ENCODE measurements at regions not wholly inside any gene's neighbourhood (a gene's known extent, or its start where the extent isn't known, plus 50 kb on each side); places are given as distances from the start of the nearest gene placed in this dataset.
"Not testable (repeated sequence)": the region's sequence is repeated elsewhere in the genome, so short reads cannot be mapped to it uniquely, and the experiment has no call there.

DNA sequence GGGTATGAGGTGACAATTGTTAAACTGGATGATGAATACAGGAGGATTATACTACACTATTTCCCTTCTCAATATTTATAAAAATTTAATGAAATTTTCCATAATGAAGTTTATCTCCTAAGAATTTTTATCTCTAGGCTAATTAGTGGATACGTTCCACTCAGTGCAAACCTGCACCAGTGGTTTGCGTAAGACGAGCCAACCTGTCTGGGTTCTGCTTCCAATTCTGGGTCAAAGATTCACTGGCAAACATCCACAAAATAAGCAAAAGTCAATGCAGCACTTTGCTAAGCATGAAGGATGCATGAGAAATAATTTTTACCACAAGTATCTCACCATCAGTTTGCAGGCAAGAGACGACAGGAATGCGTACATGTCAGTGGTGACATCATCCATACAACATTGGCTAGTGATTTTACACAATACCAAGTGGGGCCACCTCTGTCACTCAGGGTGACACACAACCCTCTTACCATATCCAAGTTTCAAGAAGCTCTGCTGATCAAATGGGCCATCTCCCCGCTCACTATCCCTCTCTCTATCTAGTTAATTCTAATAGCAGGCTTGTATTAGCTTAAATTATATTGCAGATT lies 51.7 kb downstream of the FAM50B start:
- no peak for DNase-seq

GRCh38 chr6:3902871-3903648 lies 53.9 kb downstream of the FAM50B start:
- DNase-seq = no peak

- DNase-seq = no peak
Measured at GRCh38 chr6:3904518-3904917, 55.3 kb downstream of the FAM50B start.

GRCh38 chr6:3905945-3906845 lies 57.0 kb downstream of the FAM50B start:
- no peak for DNase-seq

DNA sequence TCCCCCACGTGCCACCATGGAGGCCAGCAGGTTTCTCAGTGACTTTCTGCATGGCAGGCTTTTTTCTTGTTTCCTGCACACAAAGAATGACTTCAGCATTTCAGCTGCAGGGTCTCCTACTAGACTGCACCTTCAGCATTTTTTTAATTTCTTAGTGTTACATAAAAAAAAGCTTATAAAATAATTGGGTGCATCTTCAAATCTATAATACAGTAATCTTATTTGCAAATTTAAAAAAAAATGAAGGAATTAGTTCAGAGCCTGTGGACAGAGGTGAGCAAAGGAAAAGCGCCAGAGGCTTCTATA lies 57.6 kb downstream of the FAM50B start:
- no peak for DNase-seq

- DNase-seq = no peak
Measured at GRCh38 chr6:3908223-3908622, 59.0 kb downstream of the FAM50B start.

DNA sequence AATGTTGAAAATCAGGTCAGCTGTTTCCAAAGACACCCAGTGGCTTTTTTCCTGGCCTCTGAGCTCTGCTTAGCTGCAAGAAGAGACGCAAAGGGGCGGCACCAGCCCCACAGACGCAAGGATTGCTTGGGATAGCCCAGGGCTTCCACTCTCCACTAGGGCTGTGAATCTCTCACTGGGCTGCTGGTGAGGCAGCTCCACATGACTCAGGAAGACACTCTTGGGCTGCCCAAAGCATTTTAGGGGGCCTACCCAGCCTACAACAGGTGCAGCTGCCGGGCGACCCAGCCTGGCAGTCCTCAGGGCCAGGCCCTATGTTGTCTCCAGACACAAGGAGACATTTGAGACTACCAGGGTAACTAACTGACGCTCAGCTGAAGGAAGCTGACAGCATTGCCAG lies 59.8 kb downstream of the FAM50B start:
- DNase-seq = no peak

GRCh38 chr6:3910106-3910663 lies 61.0 kb downstream of the FAM50B start:
- no peak for DNase-seq

GRCh38 chr6:3911130-3911529 lies 62.0 kb downstream of the FAM50B start:
- DNase-seq = no peak

- no peak for DNase-seq
Measured at GRCh38 chr6:3911614-3912336, 62.6 kb downstream of the FAM50B start.

GRCh38 chr6:3912361-3913076 lies 63.3 kb downstream of the FAM50B start:
- no peak for DNase-seq

GRCh38 chr6:3913077-3913957 lies 64.1 kb downstream of the FAM50B start:
- no peak for DNase-seq

GRCh38 chr6:3913958-3914337 lies 64.8 kb downstream of the FAM50B start:
- no peak for DNase-seq

- DNase-seq = peak; percentile 50
Measured at GRCh38 chr6:3915076-3915791, 66.1 kb downstream of the FAM50B start.

DNA sequence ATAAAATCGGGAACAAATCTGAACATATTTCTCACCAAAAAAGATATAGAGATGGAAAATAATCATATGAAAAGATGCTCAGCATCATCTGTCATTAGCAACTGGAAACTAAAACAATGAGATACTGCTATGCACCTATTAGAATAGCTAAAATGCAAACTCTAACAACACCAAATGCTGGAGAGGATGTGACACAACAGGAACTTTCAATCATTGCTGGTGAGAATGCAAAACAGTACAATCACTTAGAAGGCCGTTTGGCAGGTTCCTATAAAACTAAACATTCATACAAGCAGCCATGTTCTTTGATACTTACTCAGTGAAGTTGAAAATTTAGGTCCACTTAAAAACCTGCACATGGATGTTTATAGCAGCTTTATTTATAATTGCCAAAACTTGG lies 67.0 kb downstream of the FAM50B start:
- no peak for DNase-seq

DNA sequence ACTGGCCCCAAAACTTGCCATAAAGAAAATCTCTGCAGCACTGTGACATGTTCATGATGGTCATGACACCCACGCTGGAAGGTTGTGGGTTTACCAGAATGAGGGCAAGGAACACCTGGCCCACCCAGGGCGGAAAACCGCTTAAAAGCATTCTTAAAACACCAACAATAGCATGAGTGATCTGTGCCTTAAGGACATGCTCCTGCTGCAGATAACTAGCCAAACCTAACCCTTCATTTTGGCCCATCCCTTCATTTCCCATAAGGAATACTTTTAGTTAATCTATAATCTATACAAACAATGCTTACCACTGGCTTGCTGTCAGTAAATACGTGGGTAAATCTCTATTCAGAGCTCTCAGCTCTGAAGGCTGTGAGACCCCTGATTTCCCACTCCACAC lies 67.6 kb downstream of the FAM50B start:
- not testable (repeated sequence) for DNase-seq

DNA sequence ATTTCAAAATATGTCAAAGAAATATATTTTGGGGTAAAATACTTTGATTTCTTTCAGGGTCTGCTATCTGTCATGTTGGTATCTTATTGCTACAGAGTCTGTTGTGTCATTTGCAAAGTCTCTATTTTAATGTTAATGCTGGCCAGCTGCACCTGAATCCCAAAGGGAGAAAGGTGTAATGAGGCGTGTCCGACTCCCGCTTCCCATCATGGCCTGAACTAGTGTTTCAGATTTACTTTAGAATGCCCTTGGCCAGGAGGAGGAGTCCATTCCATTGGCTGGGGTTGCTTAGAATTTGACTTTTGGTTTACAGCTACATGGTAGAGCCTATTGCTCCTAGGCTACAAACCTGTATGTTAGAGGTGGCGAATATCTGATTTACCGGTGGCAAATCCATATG lies 69.3 kb downstream of the FAM50B start:
- DNase-seq = no peak

GRCh38 chr6:3919130-3919628 lies 70.0 kb downstream of the FAM50B start:
- DNase-seq = no peak

DNA sequence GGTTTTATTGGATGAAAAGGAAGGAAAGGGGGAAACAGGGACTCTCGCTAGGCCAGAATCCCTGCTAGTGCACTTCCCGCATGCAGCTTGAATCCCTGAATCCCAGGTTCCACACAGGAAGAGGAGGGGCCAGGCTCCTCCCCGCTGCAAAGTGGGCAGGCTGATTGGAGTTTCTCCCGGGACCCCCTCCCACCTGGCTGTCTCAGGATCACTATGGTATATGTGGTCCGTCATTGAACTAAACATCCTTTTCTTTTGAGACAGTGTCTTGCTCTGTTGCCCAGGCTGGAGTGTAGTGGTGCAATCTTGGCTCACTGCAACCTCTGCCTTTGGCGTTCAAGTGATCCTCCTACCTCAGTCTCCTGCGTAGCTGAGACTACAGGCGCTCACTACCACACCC lies 70.7 kb downstream of the FAM50B start:
- DNase-seq = no peak

DNA sequence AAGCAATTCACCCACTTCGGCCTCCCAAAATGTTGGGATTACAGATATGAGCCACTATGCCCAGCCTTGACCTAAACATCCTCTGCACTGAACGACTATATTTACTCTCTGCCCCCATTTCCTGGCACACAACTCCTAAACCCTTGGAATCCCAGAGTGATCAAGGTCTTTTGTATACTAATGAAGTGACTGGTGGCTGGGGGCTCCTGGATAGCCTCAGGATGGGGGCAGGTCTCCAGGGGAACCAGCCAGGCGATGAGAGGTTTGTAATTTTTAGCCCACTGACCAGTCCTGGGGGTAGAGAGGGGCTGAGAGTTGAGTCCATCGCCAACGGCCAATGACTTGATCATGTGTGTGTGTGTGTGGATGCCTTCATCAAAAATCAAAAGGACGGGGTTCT lies 71.1 kb downstream of the FAM50B start:
- no peak for DNase-seq

All from CD4-positive, alpha-beta T cell treated with Interleukin-12 subunit alpha and Interleukin-12 subunit beta, for 1 hour (primary cell).